H1 (cell line): ENCODE measurements at regions not wholly inside any gene's neighbourhood (a gene's known extent, or its start where the extent isn't known, plus 50 kb on each side); places are given as distances from the start of the nearest gene placed in this dataset.

ENCODE experiments used
- ZNF274 ChIP-seq: IDR thresholded peaks from 2 replicates; pipeline ENCODE4 v1.7.0; 2012; ENCODE audit warnings: low read length, borderline replicate concordance; ENCODE audit errors: extremely low read depth
- TF ChIP-seq, protein P1 (sequence below): IDR thresholded peaks from 2 replicates; pipeline ENCODE4 v1.6.1; 2012; ENCODE audit warnings: inconsistent platforms

DNA sequence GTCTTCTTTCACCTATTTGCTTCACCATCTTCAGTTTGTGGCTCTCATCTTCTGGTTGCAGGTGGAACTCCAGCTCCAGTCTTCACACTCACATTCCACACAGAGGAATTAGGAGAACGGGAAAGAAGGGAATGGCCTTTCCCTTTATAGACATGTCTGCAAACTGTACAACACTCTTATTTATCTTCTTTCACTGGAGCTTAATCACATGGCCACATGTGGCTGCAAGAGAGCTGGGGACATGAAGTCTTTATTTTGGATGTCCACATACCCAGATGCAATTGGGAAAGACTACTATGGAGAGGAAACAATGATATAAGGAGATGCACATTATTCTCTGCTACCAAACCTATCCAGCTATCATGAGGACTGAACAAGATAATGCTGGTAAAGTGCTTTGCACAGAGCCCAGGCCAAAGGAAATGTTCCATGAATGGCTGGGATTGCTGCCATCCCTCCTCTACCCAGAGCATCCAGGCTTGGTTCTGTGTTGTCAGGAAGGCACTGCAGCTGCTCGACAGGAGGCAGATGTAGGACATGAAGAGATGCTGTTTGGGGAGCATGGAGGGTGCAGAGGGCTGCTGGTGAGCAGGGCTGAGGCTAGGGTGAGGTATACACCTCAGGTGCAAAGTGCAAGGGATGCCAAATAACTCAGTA, 183.8 kb upstream of the TBX20 start:
- TF ChIP-seq ZNF274, result no peak
- TF ChIP-seq, protein P1, sequence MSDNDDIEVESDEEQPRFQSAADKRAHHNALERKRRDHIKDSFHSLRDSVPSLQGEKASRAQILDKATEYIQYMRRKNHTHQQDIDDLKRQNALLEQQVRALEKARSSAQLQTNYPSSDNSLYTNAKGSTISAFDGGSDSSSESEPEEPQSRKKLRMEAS, result no peak
